EL (cell line): ENCODE measurements at regions not wholly inside any gene's neighbourhood (a gene's known extent, or its start where the extent isn't known, plus 50 kb on each side); places are given as distances from the start of the nearest gene placed in this dataset.
A peak's percentile ranks its signal among the peaks of the same experiment; 100 is the strongest.

Experiments
- DNase-seq: peaks from one replicate; pipeline ENCODE4 v3.0.0-alpha.2; 2016

GRCh38 chrX:150308532-150309157 is 54.5 kb upstream of the MAMLD1 start:
- DNase-seq: peak; percentile 34

DNA sequence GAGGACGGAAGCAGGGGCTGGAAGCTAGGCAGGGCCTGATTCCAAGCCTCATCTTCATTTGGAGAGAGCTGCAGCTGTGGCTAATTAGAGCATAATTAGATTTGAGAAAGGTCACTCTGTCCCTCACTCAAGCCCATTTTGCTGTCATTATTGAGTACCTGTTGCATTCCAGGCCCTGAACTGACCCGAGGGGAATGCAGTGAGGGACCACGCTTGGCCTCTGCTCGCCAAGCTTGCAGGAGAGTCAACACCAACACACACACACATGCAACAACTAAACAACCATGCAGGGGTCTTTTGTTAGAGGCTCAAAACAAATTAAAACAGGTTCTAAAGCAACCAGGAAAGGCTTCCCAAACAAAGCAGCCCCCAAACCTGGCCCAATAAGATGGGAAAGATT is 52.7 kb upstream of the MAMLD1 start:
- DNase-seq: no peak

DNA sequence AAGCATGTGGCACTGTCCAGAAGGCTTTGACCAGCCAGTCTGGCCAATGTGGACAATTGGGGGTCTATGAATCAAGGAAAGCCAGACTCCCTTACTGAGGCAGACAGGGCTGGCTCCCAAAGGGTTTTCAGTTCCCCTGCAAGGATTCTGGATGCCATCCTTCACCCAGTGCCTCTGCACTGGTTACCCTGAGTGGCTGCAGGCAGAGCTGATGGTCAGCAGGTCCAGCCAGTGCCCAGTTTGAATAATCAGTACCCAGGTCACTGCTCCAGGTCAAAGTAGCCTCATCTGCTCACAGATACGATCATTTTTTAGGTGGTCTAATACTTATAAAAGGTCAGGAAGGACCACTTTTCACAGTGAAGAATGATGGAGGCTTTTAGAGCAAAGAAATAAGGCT is 52.2 kb upstream of the MAMLD1 start:
- no peak for DNase-seq

GRCh38 chrX:150312931-150313330 is 50.2 kb upstream of the MAMLD1 start:
- no peak for DNase-seq
